Naive thymus-derived CD4-positive, alpha-beta T cell (primary cell): ENCODE measurements at regions not wholly inside any gene's neighbourhood (a gene's known extent, or its start where the extent isn't known, plus 50 kb on each side); places are given as distances from the start of the nearest gene placed in this dataset.

Source experiments
- ATAC-seq: fragments of 150-1000 bp; cut with Tn5 transposase; 2 replicates; pipeline ENCODE4 v1.10.0; 2021; ENCODE audit warnings: mild to moderate bottlenecking, moderate library complexity
- CTCF ChIA-PET: fragments of 350-600 bp; sonication (Branson Sonifier 250); formaldehyde crosslinking; loops from one replicate; lab custom pipeline; 2021; ENCODE audit warnings: antibody characterized with exemption; lab: Charles Lee
- POLR2A ChIA-PET: fragments of 350-600 bp; sonication (Branson Sonifier 250); formaldehyde crosslinking; loops from one replicate; lab custom pipeline; 2021; ENCODE audit warnings: antibody characterized with exemption, inconsistent platforms; lab: Charles Lee
- DNase-seq, 9 donors: peaks; one replicate each; pipeline versions ENCODE4 v3.0.0 to v3.0.0-alpha.2; 2020 to 2022; ENCODE audit warnings: mixed read lengths in 1 of 9
- H3K27ac ChIP-seq: one replicate; pipeline ENCODE4 v1.7.0; 2013; ENCODE audit warnings: mild to moderate bottlenecking, low read depth, low read length, moderate library complexity
- H3K27me3 ChIP-seq, 2 donors: one replicate each; pipeline ENCODE4 v1.7.0; 2013; ENCODE audit warnings: low read length in 2 of 2, mild to moderate bottlenecking in 2 of 2, moderate library complexity in 2 of 2; ENCODE audit not compliant: control insufficient read depth in 2 of 2, insufficient read depth in 2 of 2
- H3K36me3 ChIP-seq, 3 experiments: 1 replicate in 2 of 3; 2 replicates in 1 of 3; pipeline ENCODE4 v1.7.0; 2013; ENCODE audit warnings: low read length in 3 of 3, mild to moderate bottlenecking in 3 of 3, moderate library complexity in 1 of 3; ENCODE audit not compliant: insufficient read depth in 3 of 3, control insufficient read depth in 2 of 3
- H3K4me1 ChIP-seq, 2 donors: one replicate each; pipeline ENCODE4 v1.7.0; 2013; ENCODE audit warnings: low read length in 2 of 2, mild to moderate bottlenecking in 2 of 2, moderate library complexity in 1 of 2; ENCODE audit not compliant: control insufficient read depth in 2 of 2, insufficient read depth in 2 of 2
- H3K4me3 ChIP-seq: 2 replicates; pipeline ENCODE4 v1.7.0; 2013; ENCODE audit warnings: mild to moderate bottlenecking, low read length
- H3K9me3 ChIP-seq, 3 experiments: 1 replicate in 2 of 3; 2 replicates in 1 of 3; pipeline ENCODE4 v1.7.0; 2013; ENCODE audit warnings: low read length in 3 of 3; ENCODE audit not compliant: control insufficient read depth in 2 of 3
- H3K27ac Mint-ChIP-seq, 9 donors: one replicate each; pipeline ENCODE4 v1.8.0; 2020 to 2022; ENCODE audit warnings: mixed read lengths in 9 of 9, mild to moderate bottlenecking in 8 of 9, moderate library complexity in 5 of 9, inconsistent platforms in 2 of 9
- H3K27me3 Mint-ChIP-seq, 5 donors: one replicate each; pipeline ENCODE4 v1.8.0; 2021 to 2022; ENCODE audit warnings: mixed read lengths in 5 of 5, mild to moderate bottlenecking in 1 of 5
- H3K36me3 Mint-ChIP-seq, 5 donors: one replicate each; pipeline ENCODE4 v1.8.0; 2020 to 2022; ENCODE audit warnings: mixed read lengths in 5 of 5, mild to moderate bottlenecking in 3 of 5, inconsistent platforms in 1 of 5
- H3K4me1 Mint-ChIP-seq, 7 donors: one replicate each; pipeline ENCODE4 v1.8.0; 2020 to 2022; ENCODE audit warnings: mixed read lengths in 7 of 7, mild to moderate bottlenecking in 3 of 7, inconsistent platforms in 1 of 7
- H3K4me3 Mint-ChIP-seq, 10 donors: one replicate each; pipeline ENCODE4 v1.8.0; 2020 to 2022; ENCODE audit warnings: mild to moderate bottlenecking in 10 of 10, mixed read lengths in 10 of 10, moderate library complexity in 6 of 10, inconsistent platforms in 2 of 10
- H3K9me3 Mint-ChIP-seq, 11 donors: one replicate each; pipeline ENCODE4 v1.8.0; 2020 to 2022; ENCODE audit warnings: mixed read lengths in 11 of 11, mild to moderate bottlenecking in 4 of 11, inconsistent platforms in 1 of 11, moderate library complexity in 1 of 11
- intact Hi-C, 2 donors: fragments of 100-400 bp; cut with micrococcal nuclease; formaldehyde crosslinking; loops; one replicate each; pipeline ENCODE4 v1.15.1; 2023

GRCh38 chr10:54905578-54906192 lies 104.7 kb upstream of the PCDH15 start:
- Mint-ChIP-seq H3K9me3 (peaks cover 0 to 16% (median 0%) of the 10 kb centered on the region in 11 donors), H3K36me3 (no peaks in the 10 kb centered on the region), H3K4me1 (no peaks in the 10 kb centered on the region), H3K27me3 (no peaks in the 10 kb centered on the region), H3K4me3 (no peak overlapping the region), H3K27ac (no peak overlapping the region)
- Histone ChIP-seq H3K4me3 (no peak overlapping the region), H3K9me3 (no peaks in the 10 kb centered on the region), H3K27ac (no peak overlapping the region), H3K36me3 (no peaks in the 10 kb centered on the region), H3K4me1 (no peaks in the 10 kb centered on the region), H3K27me3 (no peaks in the 10 kb centered on the region)
- ChIA-PET CTCF (no interaction called here), POLR2A (no interaction called here)
- ATAC-seq: no peak
- no peak for DNase-seq
- intact Hi-C loops: no loop called here

- DNase-seq (no peak), ATAC-seq (no peak)
- no peaks in the 10 kb centered on the region for H3K27me3 ChIP-seq
- POLR2A ChIA-PET: no interaction called here
- no peaks in the 10 kb centered on the region for H3K9me3 ChIP-seq
- H3K27ac Mint-ChIP-seq: no peak overlapping the region
- H3K27ac ChIP-seq: no peak overlapping the region
- H3K4me1 Mint-ChIP-seq: no peaks in the 10 kb centered on the region
- no peak overlapping the region for H3K4me3 Mint-ChIP-seq
- no peaks in the 10 kb centered on the region for H3K36me3 Mint-ChIP-seq
- intact Hi-C loops: no loop called here
- H3K4me1 ChIP-seq: no peaks in the 10 kb centered on the region
- H3K9me3 Mint-ChIP-seq: peaks cover 0 to 10% (median 0%) of the 10 kb centered on the region in 11 donors
- no peak overlapping the region for H3K4me3 ChIP-seq
- H3K36me3 ChIP-seq: no peaks in the 10 kb centered on the region
- H3K27me3 Mint-ChIP-seq: no peaks in the 10 kb centered on the region
- CTCF ChIA-PET: no interaction called here
Measured at GRCh38 chr10:54904833-54905232, 103.8 kb upstream of the PCDH15 start.

- Histone ChIP-seq H3K27me3 (no peaks in the 10 kb centered on the region), H3K36me3 (no peaks in the 10 kb centered on the region), H3K4me3 (no peak overlapping the region), H3K9me3 (no peaks in the 10 kb centered on the region), H3K27ac (no peak overlapping the region), H3K4me1 (no peaks in the 10 kb centered on the region)
- intact Hi-C loops: no loop called here
- no peaks in the 10 kb centered on the region for H3K4me1 Mint-ChIP-seq
- ChIA-PET CTCF (no interaction called here), POLR2A (no interaction called here)
- no peak overlapping the region for H3K4me3 Mint-ChIP-seq
- peaks cover 0 to 10% (median 0%) of the 10 kb centered on the region in 11 donors for H3K9me3 Mint-ChIP-seq
- no peaks in the 10 kb centered on the region for H3K36me3 Mint-ChIP-seq
- ATAC-seq: no peak
- no peaks in the 10 kb centered on the region for H3K27me3 Mint-ChIP-seq
- no peak for DNase-seq
- H3K27ac Mint-ChIP-seq: no peak overlapping the region
Measured at GRCh38 chr10:54903745-54904144, 102.7 kb upstream of the PCDH15 start.

GRCh38 chr10:54900584-54900983 lies 99.6 kb upstream of the PCDH15 start:
- H3K9me3 Mint-ChIP-seq: peaks cover 0 to 10% (median 0%) of the 10 kb centered on the region in 11 donors
- intact Hi-C loops: no loop called here

GRCh38 chr10:54880996-54881395 lies 80.0 kb upstream of the PCDH15 start:
- Mint-ChIP-seq H3K9me3 (peaks cover 0 to 9% (median 0%) of the 10 kb centered on the region in 11 donors), H3K27ac (no peak overlapping the region), H3K36me3 (no peaks in the 10 kb centered on the region), H3K4me1 (no peaks in the 10 kb centered on the region), H3K27me3 (no peaks in the 10 kb centered on the region), H3K4me3 (no peak overlapping the region)
- ATAC-seq (no peak), DNase-seq (no peak)
- Histone ChIP-seq H3K27me3 (no peaks in the 10 kb centered on the region), H3K36me3 (no peaks in the 10 kb centered on the region), H3K9me3 (no peaks in the 10 kb centered on the region), H3K4me3 (no peak overlapping the region), H3K4me1 (no peaks in the 10 kb centered on the region), H3K27ac (no peak overlapping the region)
- POLR2A ChIA-PET: no interaction called here
- CTCF ChIA-PET: no interaction called here
- intact Hi-C loops: no loop called here

More at GRCh38 chr10:54900584-54900983, 99.6 kb upstream of the PCDH15 start:
- no peak for DNase-seq
- Histone ChIP-seq H3K27ac (no peak overlapping the region), H3K4me1 (no peaks in the 10 kb centered on the region), H3K4me3 (no peak overlapping the region), H3K9me3 (no peaks in the 10 kb centered on the region), H3K27me3 (no peaks in the 10 kb centered on the region), H3K36me3 (no peaks in the 10 kb centered on the region)
- ChIA-PET CTCF (no interaction called here), POLR2A (no interaction called here)
- Mint-ChIP-seq H3K4me1 (no peaks in the 10 kb centered on the region), H3K4me3 (no peak overlapping the region), H3K36me3 (no peaks in the 10 kb centered on the region), H3K27ac (no peak overlapping the region), H3K27me3 (no peaks in the 10 kb centered on the region)
- ATAC-seq: no peak

- no peaks in the 10 kb centered on the region for H3K4me1 ChIP-seq
- DNase-seq: no peak
- H3K9me3 Mint-ChIP-seq: peaks cover 0 to 20% (median 2%) of the 10 kb centered on the region in 11 donors
- no peaks in the 10 kb centered on the region for H3K36me3 Mint-ChIP-seq
- intact Hi-C loops: no loop called here
- no peaks in the 10 kb centered on the region for H3K36me3 ChIP-seq
- H3K27me3 Mint-ChIP-seq: no peaks in the 10 kb centered on the region
- no peaks in the 10 kb centered on the region for H3K4me1 Mint-ChIP-seq
- no peak for ATAC-seq
- no peak overlapping the region for H3K4me3 Mint-ChIP-seq
- H3K27ac ChIP-seq: no peak overlapping the region
- H3K4me3 ChIP-seq: no peak overlapping the region
- no peaks in the 10 kb centered on the region for H3K9me3 ChIP-seq
- POLR2A ChIA-PET: no interaction called here
- CTCF ChIA-PET: no interaction called here
- no peak overlapping the region for H3K27ac Mint-ChIP-seq
- H3K27me3 ChIP-seq: no peaks in the 10 kb centered on the region
Measured at GRCh38 chr10:54869022-54869421, 68.0 kb upstream of the PCDH15 start.

- no peaks in the 10 kb centered on the region for H3K36me3 ChIP-seq
- intact Hi-C loops: no loop called here
- no peaks in the 10 kb centered on the region for H3K4me1 ChIP-seq
- no peaks in the 10 kb centered on the region for H3K36me3 Mint-ChIP-seq
- ChIA-PET POLR2A (no interaction called here), CTCF (no interaction called here)
- no peak overlapping the region for H3K4me3 Mint-ChIP-seq
- peaks cover 0 to 23% (median 2%) of the 10 kb centered on the region in 11 donors for H3K9me3 Mint-ChIP-seq
- ATAC-seq: no peak
- H3K4me1 Mint-ChIP-seq: no peaks in the 10 kb centered on the region
- no peaks in the 10 kb centered on the region for H3K9me3 ChIP-seq
- no peaks in the 10 kb centered on the region for H3K27me3 Mint-ChIP-seq
- H3K27ac ChIP-seq: no peak overlapping the region
- no peak for DNase-seq
- H3K4me3 ChIP-seq: no peak overlapping the region
- no peaks in the 10 kb centered on the region for H3K27me3 ChIP-seq
- H3K27ac Mint-ChIP-seq: no peak overlapping the region
Measured at GRCh38 chr10:54866666-54867065, 65.6 kb upstream of the PCDH15 start.
